ENCODE measurements at regions not wholly inside any gene's neighbourhood (a gene's known extent, or its start where the extent isn't known, plus 50 kb on each side); places are given as distances from the start of the nearest gene placed in this dataset.

- DNase-seq (ENCODE audit: low read depth): no peak
Measured at GRCh38 chr15:96896766-96897165, 566.3 kb downstream of the NR2F2 start.

GRCh38 chr15:96914081-96914480 is 583.6 kb downstream of the NR2F2 start:
- no peak overlapping the region for H3K4me3 ChIP-seq (ENCODE audit: low read depth, low read length)
- DNase-seq (ENCODE audit: low read depth): no peak
- TF ChIP-seq CTCF (IDR thresholded peaks at IDR 0.05; ENCODE audit: insufficient read depth, low read depth, low read length): no peak

More at GRCh38 chr15:96896766-96897165, 566.3 kb downstream of the NR2F2 start:
- TF ChIP-seq CTCF (IDR thresholded peaks at IDR 0.05; ENCODE audit: insufficient read depth, low read depth, low read length): no peak
- no peak overlapping the region for H3K4me3 ChIP-seq (ENCODE audit: low read depth, low read length)

- no peak for TF ChIP-seq CTCF (IDR thresholded peaks at IDR 0.05; ENCODE audit: insufficient read depth, low read depth, low read length)
- no peak for DNase-seq (ENCODE audit: low read depth)
- no peak overlapping the region for H3K4me3 ChIP-seq (ENCODE audit: low read depth, low read length)
Measured at GRCh38 chr15:96916750-96917149, 586.2 kb downstream of the NR2F2 start.

GRCh38 chr15:96924570-96924969 is 594.1 kb downstream of the NR2F2 start:
- DNase-seq (ENCODE audit: low read depth): peak; percentile 1
- no peak for TF ChIP-seq CTCF (IDR thresholded peaks at IDR 0.05; ENCODE audit: insufficient read depth, low read depth, low read length)
- H3K4me3 ChIP-seq (ENCODE audit: low read depth, low read length): no peak overlapping the region

- DNase-seq (ENCODE audit: low read depth): peak; percentile 11
- no peak for TF ChIP-seq CTCF (IDR thresholded peaks at IDR 0.05; ENCODE audit: insufficient read depth, low read depth, low read length)
- no peak overlapping the region for H3K4me3 ChIP-seq (ENCODE audit: low read depth, low read length)
Measured at GRCh38 chr15:96947296-96948229, 617.1 kb downstream of the NR2F2 start.

- no peak for TF ChIP-seq CTCF (IDR thresholded peaks at IDR 0.05; ENCODE audit: insufficient read depth, low read depth, low read length)
- DNase-seq (ENCODE audit: low read depth): no peak
- H3K4me3 ChIP-seq (ENCODE audit: low read depth, low read length): no peak overlapping the region
Measured at GRCh38 chr15:96948981-96949380, 618.5 kb downstream of the NR2F2 start.

Measured in fibroblast of villous mesenchyme (primary cell).